Esophagus squamous epithelium (tissue), 4 donors: ENCODE measurements at regions not wholly inside any gene's neighbourhood (a gene's known extent, or its start where the extent isn't known, plus 50 kb on each side); places are given as distances from the start of the nearest gene placed in this dataset.

Experiments
- CTCF ChIP-seq, 6 experiments: fragments of 450-650 bp in 4 of 6; fragments of 200-600 bp in 2 of 6; sonication (generic) in 2 of 6; IDR thresholded peaks; one replicate each; pipeline ENCODE4 v1.5.1; 2016 to 2019; ENCODE audit warnings: antibody characterized with exemption in 6 of 6, mild to moderate bottlenecking in 4 of 6, moderate library complexity in 4 of 6
- POLR2A ChIP-seq, 4 donors: fragments of 450-650 bp; IDR thresholded peaks; one replicate each; pipeline ENCODE4 v1.6.1; 2017; ENCODE audit warnings: antibody characterized with exemption in 4 of 4, mild to moderate bottlenecking in 4 of 4, moderate library complexity in 3 of 4

DNA sequence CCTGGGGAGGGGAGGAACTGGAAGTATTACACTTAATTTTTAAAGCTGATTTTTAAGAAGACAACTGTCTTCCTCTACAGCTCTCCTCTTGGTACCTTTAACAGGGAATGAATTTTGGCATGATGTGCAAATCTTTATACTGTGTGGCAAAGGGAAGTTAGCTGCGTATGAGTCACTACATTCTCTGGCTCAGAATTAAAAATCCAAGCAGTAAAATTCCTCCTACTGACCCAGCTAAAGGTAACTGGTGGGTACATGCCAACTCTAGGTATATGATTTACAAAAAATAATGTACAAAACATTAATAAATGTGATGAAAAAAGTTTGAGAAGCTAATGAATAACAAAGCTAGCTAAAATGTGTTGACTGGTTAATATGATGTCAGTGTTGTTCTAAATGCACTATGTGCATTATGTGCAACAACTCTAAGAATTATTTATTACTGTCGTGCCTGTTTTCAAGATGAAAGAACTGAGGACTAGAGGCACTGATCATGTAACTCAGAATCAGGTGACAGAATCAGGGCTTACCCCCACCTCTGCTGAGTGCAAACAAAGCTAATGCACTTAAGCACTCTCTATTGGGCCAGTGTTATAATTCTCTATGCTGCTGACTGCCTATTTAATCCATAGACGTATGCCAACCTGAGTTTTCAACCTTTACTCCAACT is 194.7 kb upstream of the CADPS start:
- TF ChIP-seq POLR2A (IDR thresholded peaks at IDR 0.05) (no peak), CTCF (IDR thresholded peaks at IDR 0.05) (no peak)
